ENCODE measurements at regions not wholly inside any gene's neighbourhood (a gene's known extent, or its start where the extent isn't known, plus 50 kb on each side); places are given as distances from the start of the nearest gene placed in this dataset.

- no peaks in the 10 kb centered on the region for H3K9me3 ChIP-seq (ENCODE audit: control insufficient read depth, insufficient read depth, low read length)
- no peak overlapping the region for H3K4me2 ChIP-seq (ENCODE audit: low read length)
- H3K4me3 ChIP-seq (ENCODE audit: low read length) = no peak overlapping the region
- no peaks in the 10 kb centered on the region for H3K27me3 ChIP-seq (ENCODE audit: control insufficient read depth, low read length)
- H3F3A ChIP-seq (ENCODE audit: control insufficient read depth, insufficient read depth) = no peaks in the 10 kb centered on the region
- TF ChIP-seq EZH2phosphoT487 (IDR thresholded peaks at IDR 0.05; ENCODE audit: borderline replicate concordance, low read length) = no peak
- TF ChIP-seq CTCF (IDR thresholded peaks at IDR 0.05; ENCODE audit: low read depth, low read length, poor library complexity, severe bottlenecking) = no peak
- no peaks in the 10 kb centered on the region for H4K20me1 ChIP-seq (ENCODE audit: control insufficient read depth, insufficient read depth, low read depth, low read length)
- H3K79me2 ChIP-seq (ENCODE audit: control insufficient read depth, low read length) = no peaks in the 10 kb centered on the region
- no peaks in the 10 kb centered on the region for H3K36me3 ChIP-seq (ENCODE audit: control insufficient read depth, low read length)
- no peaks in the 10 kb centered on the region for H3K9me2 ChIP-seq (replicated peaks; ENCODE audit: control insufficient read depth, low read length)
- H3K27ac ChIP-seq (ENCODE audit: low read depth, low read length) = no peak overlapping the region
- no peaks in the 10 kb centered on the region for H3K4me1 ChIP-seq (ENCODE audit: control insufficient read depth, low read length)
Observed at GRCh38 chr16:73233329-73233765, 185.4 kb upstream of the ZFHX3 start.

GRCh38 chr16:73232555-73233328 is 184.8 kb upstream of the ZFHX3 start:
- H3K9me2 ChIP-seq (replicated peaks; ENCODE audit: control insufficient read depth, low read length) = no peaks in the 10 kb centered on the region
- no peaks in the 10 kb centered on the region for H3K4me1 ChIP-seq (ENCODE audit: control insufficient read depth, low read length)
- H3K36me3 ChIP-seq (ENCODE audit: control insufficient read depth, low read length) = no peaks in the 10 kb centered on the region
- H3K27ac ChIP-seq (ENCODE audit: low read depth, low read length) = no peak overlapping the region
- H4K20me1 ChIP-seq (ENCODE audit: control insufficient read depth, insufficient read depth, low read depth, low read length) = no peaks in the 10 kb centered on the region
- H3K4me2 ChIP-seq (ENCODE audit: low read length) = no peak overlapping the region
- H3F3A ChIP-seq (ENCODE audit: control insufficient read depth, insufficient read depth) = no peaks in the 10 kb centered on the region
- no peaks in the 10 kb centered on the region for H3K27me3 ChIP-seq (ENCODE audit: control insufficient read depth, low read length)
- TF ChIP-seq EZH2phosphoT487 (IDR thresholded peaks at IDR 0.05; ENCODE audit: borderline replicate concordance, low read length) (no peak), CTCF (IDR thresholded peaks at IDR 0.05; ENCODE audit: low read depth, low read length, poor library complexity, severe bottlenecking) (no peak)
- no peaks in the 10 kb centered on the region for H3K9me3 ChIP-seq (ENCODE audit: control insufficient read depth, insufficient read depth, low read length)
- no peaks in the 10 kb centered on the region for H3K79me2 ChIP-seq (ENCODE audit: control insufficient read depth, low read length)
- no peak overlapping the region for H3K4me3 ChIP-seq (ENCODE audit: low read length)

GRCh38 chr16:73231944-73232554 is 184.1 kb upstream of the ZFHX3 start:
- no peak overlapping the region for H3K27ac ChIP-seq (ENCODE audit: low read depth, low read length)
- H3K4me1 ChIP-seq (ENCODE audit: control insufficient read depth, low read length) = no peaks in the 10 kb centered on the region
- no peaks in the 10 kb centered on the region for H3K9me2 ChIP-seq (replicated peaks; ENCODE audit: control insufficient read depth, low read length)
- H3K36me3 ChIP-seq (ENCODE audit: control insufficient read depth, low read length) = no peaks in the 10 kb centered on the region
- no peaks in the 10 kb centered on the region for H3F3A ChIP-seq (ENCODE audit: control insufficient read depth, insufficient read depth)
- no peaks in the 10 kb centered on the region for H3K27me3 ChIP-seq (ENCODE audit: control insufficient read depth, low read length)
- no peak overlapping the region for H3K4me2 ChIP-seq (ENCODE audit: low read length)
- H3K9me3 ChIP-seq (ENCODE audit: control insufficient read depth, insufficient read depth, low read length) = no peaks in the 10 kb centered on the region
- no peak overlapping the region for H3K4me3 ChIP-seq (ENCODE audit: low read length)
- no peaks in the 10 kb centered on the region for H4K20me1 ChIP-seq (ENCODE audit: control insufficient read depth, insufficient read depth, low read depth, low read length)
- no peaks in the 10 kb centered on the region for H3K79me2 ChIP-seq (ENCODE audit: control insufficient read depth, low read length)
- TF ChIP-seq CTCF (IDR thresholded peaks at IDR 0.05; ENCODE audit: low read depth, low read length, poor library complexity, severe bottlenecking) (no peak), EZH2phosphoT487 (IDR thresholded peaks at IDR 0.05; ENCODE audit: borderline replicate concordance, low read length) (no peak)

All from DOHH2 (cell line).